IMR-90 (cell line): ENCODE measurements at regions not wholly inside any gene's neighbourhood (a gene's known extent, or its start where the extent isn't known, plus 50 kb on each side); places are given as distances from the start of the nearest gene placed in this dataset.

Source experiments
- ATAC-seq: fragments of 200-7000 bp; cut with Tn5 transposase; 2 replicates; pipeline ENCODE4 v1.9.1; 2020; ENCODE audit warnings: low read depth, mild to moderate bottlenecking, moderate library complexity
- BruUV-seq: library from RNA; stranded (reverse); fragments of 400-500 nt; replicated peaks from 2 replicates; lab custom pipeline; 2021; lab: Mats Ljungman, UMichigan
- CTCF ChIA-PET: fragments of 300-600 bp; formaldehyde crosslinking; extraction: SDS; loops from one replicate; lab custom pipeline; 2021; ENCODE audit warnings: antibody characterized with exemption; lab: Yijun Ruan, JAX
- POLR2A ChIA-PET: fragments of 300-600 bp; sonication (Branson Sonifier 250); formaldehyde crosslinking; loops from one replicate; lab custom pipeline; 2022; ENCODE audit warnings: antibody characterized with exemption; ENCODE audit not compliant: unreplicated experiment; lab: Charles Lee
- DNase-seq: peaks from one replicate; pipeline ENCODE4 v3.0.0; 2013
- H2AFZ ChIP-seq: replicated peaks from 2 replicates; pipeline ENCODE3; 2013; ENCODE audit warnings: low read length, mild to moderate bottlenecking; ENCODE audit not compliant: poor library complexity
- H2AK5ac ChIP-seq: 2 replicates; pipeline ENCODE4 v1.6.1; 2013; ENCODE audit warnings: low read depth, low read length, inconsistent platforms
- H2AK9ac ChIP-seq: replicated peaks from 2 replicates; pipeline ENCODE3; 2013; ENCODE audit warnings: mild to moderate bottlenecking, low read depth, low read length, moderate library complexity; ENCODE audit not compliant: poor library complexity
- H2BK120ac ChIP-seq: 2 replicates; pipeline ENCODE4 v1.6.1; 2013; ENCODE audit warnings: low read depth, low read length, inconsistent platforms
- H2BK15ac ChIP-seq: 3 replicates; pipeline ENCODE4 v1.6.1; 2013; ENCODE audit warnings: low read depth, low read length, inconsistent platforms
- H2BK20ac ChIP-seq: 2 replicates; pipeline ENCODE4 v1.6.1; 2013; ENCODE audit warnings: low read depth, mild to moderate bottlenecking, inconsistent platforms, low read length, moderate library complexity
- H2BK5ac ChIP-seq: 2 replicates; pipeline ENCODE4 v1.6.1; 2013; ENCODE audit warnings: mild to moderate bottlenecking, low read depth, low read length, inconsistent platforms; ENCODE audit not compliant: poor library complexity, severe bottlenecking
- H3K14ac ChIP-seq: replicated peaks from 2 replicates; pipeline ENCODE4 v1.6.1; 2013; ENCODE audit warnings: low read depth, low read length, inconsistent platforms
- H3K18ac ChIP-seq: 2 replicates; pipeline ENCODE4 v1.6.1; 2013; ENCODE audit warnings: low read depth, low read length, control low read depth
- H3K23ac ChIP-seq: 2 replicates; pipeline ENCODE4 v1.6.1; 2013; ENCODE audit warnings: low read depth, low read length, inconsistent platforms
- H3K27ac ChIP-seq: 2 replicates; pipeline ENCODE4 v1.5.1; 2013; ENCODE audit warnings: mild to moderate bottlenecking, control low read depth, low read length; ENCODE audit not compliant: insufficient read depth
- H3K27me3 ChIP-seq: 2 replicates; pipeline ENCODE4 v1.6.1; 2013; ENCODE audit warnings: low read length; ENCODE audit not compliant: control insufficient read depth, insufficient read depth
- H3K36me3 ChIP-seq: 2 replicates; pipeline ENCODE4 v1.6.1; 2013; ENCODE audit warnings: low read length, mixed read lengths; ENCODE audit not compliant: control insufficient read depth, insufficient read depth
- H3K4ac ChIP-seq: 2 replicates; pipeline ENCODE4 v1.6.1; 2013; ENCODE audit warnings: low read depth, low read length, inconsistent platforms
- H3K4me1 ChIP-seq: 2 replicates; pipeline ENCODE4 v1.6.1; 2013; ENCODE audit warnings: low read length, mixed read lengths; ENCODE audit not compliant: control insufficient read depth, insufficient read depth
- H3K4me2 ChIP-seq: 2 replicates; pipeline ENCODE4 v1.6.1; 2013; ENCODE audit warnings: low read depth, mild to moderate bottlenecking, control low read depth, low read length, moderate library complexity
- H3K4me3 ChIP-seq: 2 replicates; pipeline ENCODE4 v1.5.1; 2013; ENCODE audit warnings: low read depth, mild to moderate bottlenecking, control low read depth, low read length, moderate library complexity; ENCODE audit not compliant: insufficient read depth
- H3K56ac ChIP-seq: 2 replicates; pipeline ENCODE4 v1.6.1; 2013; ENCODE audit warnings: low read length, inconsistent platforms; ENCODE audit not compliant: insufficient read depth; ENCODE audit errors: extremely low read depth
- H3K79me1 ChIP-seq, 2 experiments: 2 replicates each; pipeline ENCODE4 v1.6.1; 2013; ENCODE audit warnings: low read length in 2 of 2, inconsistent platforms in 1 of 2, low read depth in 1 of 2
- H3K9ac ChIP-seq: 2 replicates; pipeline ENCODE4 v1.6.1; 2013; ENCODE audit warnings: low read depth, low read length, control low read depth
- H3K9me1 ChIP-seq: 2 replicates; pipeline ENCODE4 v1.6.1; 2013; ENCODE audit warnings: low read length, inconsistent platforms; ENCODE audit not compliant: insufficient read depth
- H3K9me3 ChIP-seq: 2 replicates; pipeline ENCODE4 v1.6.1; 2013; ENCODE audit warnings: low read length; ENCODE audit not compliant: control insufficient read depth, insufficient read depth
- H4K20me1 ChIP-seq: 2 replicates; pipeline ENCODE4 v1.6.1; 2013; ENCODE audit warnings: low read length, inconsistent platforms; ENCODE audit not compliant: insufficient read depth
- H4K5ac ChIP-seq: 2 replicates; pipeline ENCODE4 v1.6.1; 2013; ENCODE audit warnings: mild to moderate bottlenecking, low read depth, low read length, control low read depth
- H4K8ac ChIP-seq, 2 experiments: 2 replicates each; pipeline ENCODE4 v1.6.1; 2013; ENCODE audit warnings: low read depth in 2 of 2, low read length in 2 of 2, control low read depth in 1 of 2, inconsistent platforms in 1 of 2
- H4K91ac ChIP-seq: 2 replicates; pipeline ENCODE4 v1.6.1; 2013; ENCODE audit warnings: low read depth, low read length, inconsistent platforms; ENCODE audit not compliant: insufficient read depth
- BHLHE40 ChIP-seq: fragments of 150-350 bp; IDR thresholded peaks from 2 replicates; pipeline ENCODE4 v1.6.1; 2016; ENCODE audit warnings: mild to moderate bottlenecking, low read depth, low read length
- CEBPB ChIP-seq: IDR thresholded peaks from 2 replicates; pipeline ENCODE4 v1.6.1; 2012; ENCODE audit warnings: low read depth, low read length, improper control_type of control experiment
- WGBS, 2 experiments: methylation state at CpG; one replicate each; pipeline versions ENCODE4 v1.1.5 to v1.1.7; 2013; ENCODE audit warnings: missing lambda C conversion rate in 2 of 2; ENCODE audit not compliant: insufficient read length in 1 of 2; ENCODE audit errors: extremely low coverage in 2 of 2; 5-methylcytosine and 5-hydroxymethylcytosine counted together
- dilution Hi-C: fragments of 300-500 bp; cut with HindIII; formaldehyde crosslinking; loops from one replicate; pipeline ENCODE4 v1.14.3; 2018; ENCODE audit warnings: low sequenced_read_pairs; ENCODE audit not compliant: unreplicated experiment
- in situ Hi-C: fragments of 300-500 bp; cut with MboI; formaldehyde crosslinking; loops from 3 replicates; pipeline ENCODE4 v1.14.3; 2019; ENCODE audit warnings: low sequenced_read_pairs, inconsistent platforms, mixed read lengths
- intact Hi-C: fragments of 100-400 bp; cut with micrococcal nuclease; formaldehyde crosslinking; loops from 2 replicates; pipeline ENCODE4 v1.10.0; 2022

DNA sequence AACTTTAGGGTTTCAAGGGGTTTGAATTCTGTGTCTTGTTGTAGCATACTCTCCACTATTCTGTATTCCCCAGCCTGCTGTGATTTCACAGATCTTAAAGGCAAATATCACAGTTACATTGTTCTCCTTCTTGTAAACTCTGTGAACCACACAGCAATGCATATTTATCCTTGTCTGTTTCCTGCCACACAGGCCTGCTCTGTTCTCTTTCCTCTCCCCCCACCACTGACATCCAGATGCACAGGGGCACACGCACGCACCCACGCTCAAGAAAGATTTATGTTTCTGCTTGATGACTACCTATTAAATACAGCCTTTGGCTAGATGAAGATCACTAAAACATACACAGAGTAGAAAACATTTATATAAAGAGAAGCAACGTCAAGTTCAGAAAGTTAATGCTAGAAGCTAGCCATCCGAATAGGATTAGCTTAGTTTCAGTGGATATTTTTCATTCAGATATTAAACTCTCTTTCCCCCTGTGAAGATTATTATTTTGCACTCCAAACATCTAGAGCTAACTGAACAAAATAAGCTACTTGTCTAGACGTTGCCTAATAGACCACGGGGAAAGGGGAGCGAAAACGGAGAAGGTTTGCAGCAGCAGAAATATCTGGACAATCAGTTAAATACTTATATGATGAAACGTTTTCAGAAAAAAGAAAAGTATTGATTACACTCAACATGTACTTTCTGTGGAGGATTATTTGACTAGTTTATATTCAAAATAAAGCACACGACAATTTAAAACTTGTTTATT, 193.1 kb upstream of the SEMA3C start:
- Histone ChIP-seq H3K4me1 (peaks cover 2% of the 10 kb centered on the region; the same call in 1 of the 2 replicates), H4K91ac (0 out of 2 replicates have a peak overlapping the region, but pooled peaks have one; percentile 59), H3K9me3 (no peaks in the 10 kb centered on the region), H2BK20ac (peak overlapping the region; percentile 69), H3K27me3 (no peaks in the 10 kb centered on the region), H3K14ac (peak overlapping the region; percentile 82), H3K36me3 (no peaks in the 10 kb centered on the region), H3K4me3 (no peak overlapping the region), H3K4me2 (peak overlapping the region; percentile 50), H2BK120ac (peak overlapping the region; percentile 78), H3K79me1 (no peaks in the 10 kb centered on the region), H3K23ac (peak overlapping the region; percentile 62; the same call in 1 of the 2 replicates), H3K4ac (peak overlapping the region; percentile 82), H4K8ac (peak overlapping the region in 1 of 2 experiments; percentile 32; a peak in 2 of 4 replicates), H2AK5ac (no peak overlapping the region), H3K27ac (no peak overlapping the region), H4K20me1 (no peaks in the 10 kb centered on the region), H2BK15ac (no peak overlapping the region), H3K56ac (peak overlapping the region; percentile 44; the same call in 1 of the 2 replicates), H3K18ac (no peak overlapping the region), H4K5ac (no peak overlapping the region), H2AFZ (peak overlapping the region; percentile 83), H3K9me1 (no peaks in the 10 kb centered on the region; the same call in 1 of the 2 replicates), H2BK5ac (peak overlapping the region; percentile 72), H3K9ac (no peak overlapping the region), H2AK9ac (peak overlapping the region; percentile 15)
- intact Hi-C loops (loop anchor here (10.0 kb wide), 1 partner anchor 287 kb away; no protein-coding TSS in a partner anchor), dilution Hi-C loops (no loop called here), in situ Hi-C loops (no loop called here)
- ATAC-seq (peak; percentile 88), DNase-seq (peak; percentile 72)
- POLR2A ChIA-PET, result interaction anchor here (0.5 kb wide), 1 partner anchor 579 kb away, joined by 3 read pairs; no protein-coding TSS in a partner anchor
- no CpG with 5 or more reads among the region's 11 CpGs for WGBS, 2 experiments
- CTCF ChIA-PET, result no interaction called here
- TF ChIP-seq BHLHE40, result no peak
- TF ChIP-seq CEBPB, result peak; percentile 24; the same call in 1 of the 2 replicates
- BruUV-seq, result no TSS peak
